ENCODE measurements at regions not wholly inside any gene's neighbourhood (a gene's known extent, or its start where the extent isn't known, plus 50 kb on each side); places are given as distances from the start of the nearest gene placed in this dataset.

DNA sequence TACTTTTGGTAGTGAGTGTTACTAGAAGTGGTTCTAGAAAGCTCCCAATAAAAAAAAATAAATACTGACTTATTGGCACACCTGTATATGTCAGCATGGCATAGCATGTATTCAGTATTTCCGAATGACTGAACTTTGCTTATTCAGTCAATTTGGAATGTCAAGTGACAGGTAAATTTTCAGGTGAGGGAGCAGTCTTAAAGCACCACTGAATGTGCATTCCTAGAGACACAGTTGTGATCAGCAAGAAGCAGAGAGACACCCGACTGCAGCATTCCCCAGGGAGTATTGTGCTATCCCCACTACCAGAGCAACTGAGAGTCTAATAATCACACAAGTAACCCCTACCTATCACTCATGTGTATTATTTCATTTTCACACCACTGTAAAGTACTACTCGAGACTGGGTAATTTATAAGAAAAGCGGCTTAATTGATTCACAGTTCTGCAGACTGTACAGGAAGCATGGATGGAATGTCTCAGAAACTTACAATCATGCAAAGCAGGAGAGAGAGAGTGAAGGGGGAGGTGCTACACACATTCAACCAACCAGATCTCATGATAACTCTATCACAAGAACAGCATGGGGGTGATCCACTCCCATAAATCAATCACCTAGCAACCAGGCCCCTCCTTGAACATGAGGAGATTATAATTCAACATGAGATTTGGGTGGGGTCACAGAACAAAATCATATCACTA is 201.5 kb downstream of the TBX15 start:
- no peak overlapping the region for H3K4me3 ChIP-seq (replicated peaks in 1 of 3; ENCODE audit: low read depth in 2 of 3, low read length in 3 of 3)

DNA sequence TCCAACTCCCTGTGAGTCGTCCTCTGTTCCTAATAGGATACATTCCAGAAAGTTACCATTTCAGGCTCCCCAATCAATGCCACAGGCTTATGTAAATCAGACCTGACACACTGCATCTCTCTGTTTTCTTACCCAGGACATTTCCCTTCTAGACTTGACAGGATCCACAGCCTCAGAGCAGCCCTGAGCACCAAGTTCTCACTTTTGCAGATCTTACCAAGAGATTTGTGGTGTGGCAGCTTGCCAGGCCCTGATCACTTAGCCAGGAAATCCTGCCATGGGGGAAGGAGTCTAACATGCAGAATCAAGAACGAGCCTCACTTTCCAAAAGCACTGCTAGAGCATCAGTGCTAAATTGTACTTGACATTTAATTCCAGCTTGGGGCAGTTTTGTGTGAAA is 202.9 kb downstream of the TBX15 start:
- H3K4me1 ChIP-seq (ENCODE audit: control insufficient read depth in 1 of 2, insufficient read depth in 2 of 2, low read length in 2 of 2), result no peaks in the 10 kb centered on the region
- intact Hi-C loops (cut with micrococcal nuclease), result no loop called here
- peaks cover 15 to 22% of the 10 kb centered on the region in 2 donors for H3K9me3 ChIP-seq (replicated peaks in 1 of 2; ENCODE audit: control insufficient read depth in 1 of 2, insufficient read depth in 1 of 2, low read length in 2 of 2)
- no peak for DNase-seq
- no peaks in the 10 kb centered on the region for H4K20me1 ChIP-seq (ENCODE audit: insufficient read depth, low read length)
- WGBS (ENCODE audit: insufficient coverage), result 14% methylated on average over 2 of the region's 2 CpGs
- Mint-ChIP-seq H3K4me3 (no peak overlapping the region), H3K27ac (no peak overlapping the region), H3K4me1 (no peaks in the 10 kb centered on the region), H3K36me3 (no peaks in the 10 kb centered on the region), H3K9me3 (peaks cover 0 to 19% (median 8%) of the 10 kb centered on the region in 7 donors), H3K27me3 (ENCODE audit: low read depth in 3 of 3) (no peaks in the 10 kb centered on the region)
- H3K9ac ChIP-seq (ENCODE audit: insufficient read depth, low read length, poor library complexity, severe bottlenecking), result no peak overlapping the region
- H3K27me3 ChIP-seq (ENCODE audit: control insufficient read depth in 2 of 2, insufficient read depth in 2 of 2, low read length in 2 of 2), result no peaks in the 10 kb centered on the region
- no peaks in the 10 kb centered on the region for H3K79me2 ChIP-seq (ENCODE audit: insufficient read depth, low read length)
- no peak overlapping the region for H3K4me3 ChIP-seq (replicated peaks in 1 of 3; ENCODE audit: low read depth in 2 of 3, low read length in 3 of 3)
- H3K36me3 ChIP-seq (replicated peaks in 1 of 2; ENCODE audit: control insufficient read depth in 1 of 2, insufficient read depth in 2 of 2, low read length in 2 of 2), result no peaks in the 10 kb centered on the region
- TF ChIP-seq, protein P1, sequence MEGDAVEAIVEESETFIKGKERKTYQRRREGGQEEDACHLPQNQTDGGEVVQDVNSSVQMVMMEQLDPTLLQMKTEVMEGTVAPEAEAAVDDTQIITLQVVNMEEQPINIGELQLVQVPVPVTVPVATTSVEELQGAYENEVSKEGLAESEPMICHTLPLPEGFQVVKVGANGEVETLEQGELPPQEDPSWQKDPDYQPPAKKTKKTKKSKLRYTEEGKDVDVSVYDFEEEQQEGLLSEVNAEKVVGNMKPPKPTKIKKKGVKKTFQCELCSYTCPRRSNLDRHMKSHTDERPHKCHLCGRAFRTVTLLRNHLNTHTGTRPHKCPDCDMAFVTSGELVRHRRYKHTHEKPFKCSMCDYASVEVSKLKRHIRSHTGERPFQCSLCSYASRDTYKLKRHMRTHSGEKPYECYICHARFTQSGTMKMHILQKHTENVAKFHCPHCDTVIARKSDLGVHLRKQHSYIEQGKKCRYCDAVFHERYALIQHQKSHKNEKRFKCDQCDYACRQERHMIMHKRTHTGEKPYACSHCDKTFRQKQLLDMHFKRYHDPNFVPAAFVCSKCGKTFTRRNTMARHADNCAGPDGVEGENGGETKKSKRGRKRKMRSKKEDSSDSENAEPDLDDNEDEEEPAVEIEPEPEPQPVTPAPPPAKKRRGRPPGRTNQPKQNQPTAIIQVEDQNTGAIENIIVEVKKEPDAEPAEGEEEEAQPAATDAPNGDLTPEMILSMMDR (IDR thresholded peaks at IDR 0.05), result no peak
- no peak overlapping the region for H2AFZ ChIP-seq (ENCODE audit: insufficient read depth, low read depth, low read length, poor library complexity, severe bottlenecking)
- no peak overlapping the region for H3K27ac ChIP-seq (ENCODE audit: low read depth in 1 of 2, low read length in 2 of 2)
- no peak overlapping the region for H3K4me2 ChIP-seq (replicated peaks; ENCODE audit: extremely low read depth, low read length, poor library complexity, severe bottlenecking)

More for the DNA sequence above, 201.5 kb downstream of the TBX15 start:
- Mint-ChIP-seq H3K36me3 (no peaks in the 10 kb centered on the region), H3K4me1 (no peaks in the 10 kb centered on the region), H3K27ac (no peak overlapping the region), H3K27me3 (ENCODE audit: low read depth in 3 of 3) (no peaks in the 10 kb centered on the region), H3K9me3 (peaks cover 1 to 15% (median 10%) of the 10 kb centered on the region in 7 donors), H3K4me3 (no peak overlapping the region)
- Histone ChIP-seq H3K27ac (ENCODE audit: low read depth in 1 of 2, low read length in 2 of 2) (no peak overlapping the region), H3K27me3 (ENCODE audit: control insufficient read depth in 2 of 2, insufficient read depth in 2 of 2, low read length in 2 of 2) (no peaks in the 10 kb centered on the region), H3K4me1 (ENCODE audit: control insufficient read depth in 1 of 2, insufficient read depth in 2 of 2, low read length in 2 of 2) (no peaks in the 10 kb centered on the region), H4K20me1 (ENCODE audit: insufficient read depth, low read length) (no peaks in the 10 kb centered on the region), H3K9ac (ENCODE audit: insufficient read depth, low read length, poor library complexity, severe bottlenecking) (no peak overlapping the region), H3K79me2 (ENCODE audit: insufficient read depth, low read length) (no peaks in the 10 kb centered on the region), H3K36me3 (replicated peaks in 1 of 2; ENCODE audit: control insufficient read depth in 1 of 2, insufficient read depth in 2 of 2, low read length in 2 of 2) (no peaks in the 10 kb centered on the region), H2AFZ (ENCODE audit: insufficient read depth, low read depth, low read length, poor library complexity, severe bottlenecking) (no peak overlapping the region), H3K4me2 (replicated peaks; ENCODE audit: extremely low read depth, low read length, poor library complexity, severe bottlenecking) (no peak overlapping the region), H3K9me3 (replicated peaks in 1 of 2; ENCODE audit: control insufficient read depth in 1 of 2, insufficient read depth in 1 of 2, low read length in 2 of 2) (peaks cover 18 to 21% of the 10 kb centered on the region in 2 donors)
- 67% methylated on average over 1 of the region's 4 CpGs for WGBS (ENCODE audit: insufficient coverage)
- TF ChIP-seq, protein P1 (IDR thresholded peaks at IDR 0.05), result no peak
- intact Hi-C loops (cut with micrococcal nuclease), result no loop called here
- no peak for DNase-seq
